ENCODE measurements at regions not wholly inside any gene's neighbourhood (a gene's known extent, or its start where the extent isn't known, plus 50 kb on each side); places are given as distances from the start of the nearest gene placed in this dataset.

DNA sequence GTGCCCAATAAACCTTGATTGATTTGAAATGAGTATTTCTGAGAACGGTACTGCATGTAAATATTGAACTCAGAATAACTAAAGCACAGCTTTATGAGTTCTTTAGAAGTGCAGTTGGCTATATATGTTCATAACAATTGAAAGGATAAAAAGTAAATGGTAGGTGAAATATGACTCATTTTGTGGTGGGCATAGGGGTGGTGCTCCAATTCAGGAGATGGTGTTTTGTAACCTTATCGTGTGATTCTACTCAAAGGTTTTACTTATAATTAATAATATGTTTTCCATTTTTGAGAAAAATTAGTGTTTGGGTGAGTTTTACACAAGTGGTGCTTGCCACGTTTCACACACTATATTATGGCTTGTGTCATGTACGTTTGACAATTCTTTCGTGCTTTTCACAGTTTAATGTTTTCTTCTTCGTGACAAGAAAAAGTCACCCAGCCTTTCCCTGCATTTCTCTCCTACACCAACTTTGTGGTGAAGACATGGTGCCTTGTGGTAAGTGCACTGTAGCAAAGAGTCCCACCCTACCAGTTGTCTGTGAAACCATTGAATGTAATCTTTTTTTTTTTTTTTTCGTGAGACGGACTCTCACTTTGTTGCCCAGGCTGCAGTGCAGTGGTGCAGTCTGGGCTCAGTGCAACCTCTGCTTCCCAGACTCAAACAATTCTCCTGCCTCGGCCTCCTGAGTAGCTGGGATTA, 492.5 kb upstream of the SGCD start:
- Histone ChIP-seq H3K4me1 (ENCODE audit: insufficient read depth, low read length, poor library complexity, severe bottlenecking) (no peaks in the 10 kb centered on the region), H3K4me2 (ENCODE audit: low read length) (no peak overlapping the region), H4K20me1 (ENCODE audit: insufficient read depth, low read length) (no peaks in the 10 kb centered on the region), H3K4me3 (ENCODE audit: low read depth, low read length, poor library complexity, severe bottlenecking) (no peak overlapping the region), H3K27ac (ENCODE audit: low read depth, low read length, poor library complexity, severe bottlenecking) (no peak overlapping the region), H3K9me3 (ENCODE audit: low read length) (no peaks in the 10 kb centered on the region), H3K36me3 (ENCODE audit: insufficient read depth, low read length) (no peaks in the 10 kb centered on the region), H2AFZ (ENCODE audit: low read length) (no peak overlapping the region), H3K79me2 (ENCODE audit: insufficient read depth, low read depth, low read length) (no peaks in the 10 kb centered on the region), H3K9me2 (ENCODE audit: insufficient read depth, low read length) (no peaks in the 10 kb centered on the region)
- TF ChIP-seq, protein P1, sequence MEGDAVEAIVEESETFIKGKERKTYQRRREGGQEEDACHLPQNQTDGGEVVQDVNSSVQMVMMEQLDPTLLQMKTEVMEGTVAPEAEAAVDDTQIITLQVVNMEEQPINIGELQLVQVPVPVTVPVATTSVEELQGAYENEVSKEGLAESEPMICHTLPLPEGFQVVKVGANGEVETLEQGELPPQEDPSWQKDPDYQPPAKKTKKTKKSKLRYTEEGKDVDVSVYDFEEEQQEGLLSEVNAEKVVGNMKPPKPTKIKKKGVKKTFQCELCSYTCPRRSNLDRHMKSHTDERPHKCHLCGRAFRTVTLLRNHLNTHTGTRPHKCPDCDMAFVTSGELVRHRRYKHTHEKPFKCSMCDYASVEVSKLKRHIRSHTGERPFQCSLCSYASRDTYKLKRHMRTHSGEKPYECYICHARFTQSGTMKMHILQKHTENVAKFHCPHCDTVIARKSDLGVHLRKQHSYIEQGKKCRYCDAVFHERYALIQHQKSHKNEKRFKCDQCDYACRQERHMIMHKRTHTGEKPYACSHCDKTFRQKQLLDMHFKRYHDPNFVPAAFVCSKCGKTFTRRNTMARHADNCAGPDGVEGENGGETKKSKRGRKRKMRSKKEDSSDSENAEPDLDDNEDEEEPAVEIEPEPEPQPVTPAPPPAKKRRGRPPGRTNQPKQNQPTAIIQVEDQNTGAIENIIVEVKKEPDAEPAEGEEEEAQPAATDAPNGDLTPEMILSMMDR (conservative IDR thresholded peaks at IDR 0.05; ENCODE audit: low read length) = no peak
- no peak for TF ChIP-seq EZH2phosphoT487 (IDR thresholded peaks at IDR 0.05; ENCODE audit: borderline replicate concordance, low read depth, low read length)
- no peak for DNase-seq (ENCODE audit: low spot score)
- BruUV-seq (replicated peaks) = no TSS peak
- CTCF ChIA-PET (ENCODE audit: unreplicated experiment) = no interaction called here
- POLR2A ChIA-PET = no interaction called here
- intact Hi-C loops (cut with micrococcal nuclease; ENCODE audit: unreplicated experiment) = no loop called here

DNA sequence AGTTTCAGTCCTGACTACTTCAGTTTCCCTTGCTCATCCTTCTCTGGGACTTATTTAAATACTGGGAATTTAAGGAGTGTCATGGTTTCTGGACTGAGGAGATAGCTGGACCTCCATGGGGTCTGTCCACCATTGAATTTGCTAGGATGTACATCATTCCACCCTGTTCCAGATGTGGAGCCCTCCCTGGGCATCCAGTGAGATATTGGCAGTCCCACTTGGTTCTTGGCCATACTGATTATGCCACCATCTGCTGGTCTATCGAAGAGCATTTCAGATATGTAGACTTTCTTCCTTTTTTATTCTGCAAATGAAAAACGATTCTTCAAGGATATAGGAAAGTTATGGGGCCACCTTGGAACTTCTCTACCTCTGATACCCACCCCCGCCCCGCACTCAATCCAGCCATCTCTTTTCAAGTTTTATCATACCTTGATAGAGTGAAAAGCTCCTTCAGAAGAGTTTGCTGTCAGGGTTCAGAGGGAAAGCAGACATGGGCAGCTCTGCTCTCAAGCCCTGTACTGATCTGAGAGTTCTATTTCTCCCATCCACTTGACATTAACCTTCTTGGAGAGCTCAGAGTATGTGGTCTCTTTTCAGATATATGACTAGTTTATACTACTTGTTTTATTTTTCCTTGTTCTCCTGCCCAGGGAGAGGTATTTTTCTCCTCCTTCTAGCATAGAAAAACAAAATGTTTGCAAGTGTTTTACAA, 490.7 kb upstream of the SGCD start:
- Histone ChIP-seq H3K9me3 (ENCODE audit: low read length) (no peaks in the 10 kb centered on the region), H4K20me1 (ENCODE audit: insufficient read depth, low read length) (no peaks in the 10 kb centered on the region), H3K4me1 (ENCODE audit: insufficient read depth, low read length, poor library complexity, severe bottlenecking) (no peaks in the 10 kb centered on the region), H3K4me2 (ENCODE audit: low read length) (no peak overlapping the region), H3K36me3 (ENCODE audit: insufficient read depth, low read length) (no peaks in the 10 kb centered on the region), H3K4me3 (ENCODE audit: low read depth, low read length, poor library complexity, severe bottlenecking) (no peak overlapping the region), H3K27ac (ENCODE audit: low read depth, low read length, poor library complexity, severe bottlenecking) (no peak overlapping the region), H3K79me2 (ENCODE audit: insufficient read depth, low read depth, low read length) (no peaks in the 10 kb centered on the region), H2AFZ (ENCODE audit: low read length) (no peak overlapping the region), H3K9me2 (ENCODE audit: insufficient read depth, low read length) (no peaks in the 10 kb centered on the region)
- POLR2A ChIA-PET = no interaction called here
- intact Hi-C loops (cut with micrococcal nuclease; ENCODE audit: unreplicated experiment) = no loop called here
- no TSS peak for BruUV-seq (replicated peaks)
- no peak for TF ChIP-seq EZH2phosphoT487 (IDR thresholded peaks at IDR 0.05; ENCODE audit: borderline replicate concordance, low read depth, low read length)
- TF ChIP-seq, protein P1 (conservative IDR thresholded peaks at IDR 0.05; ENCODE audit: low read length) = no peak
- CTCF ChIA-PET (ENCODE audit: unreplicated experiment) = interaction anchor here (0.6 kb wide), 1 partner anchor 98 kb away, joined by 3 read pairs; no protein-coding TSS in a partner anchor
- no peak for DNase-seq (ENCODE audit: low spot score)

DNA sequence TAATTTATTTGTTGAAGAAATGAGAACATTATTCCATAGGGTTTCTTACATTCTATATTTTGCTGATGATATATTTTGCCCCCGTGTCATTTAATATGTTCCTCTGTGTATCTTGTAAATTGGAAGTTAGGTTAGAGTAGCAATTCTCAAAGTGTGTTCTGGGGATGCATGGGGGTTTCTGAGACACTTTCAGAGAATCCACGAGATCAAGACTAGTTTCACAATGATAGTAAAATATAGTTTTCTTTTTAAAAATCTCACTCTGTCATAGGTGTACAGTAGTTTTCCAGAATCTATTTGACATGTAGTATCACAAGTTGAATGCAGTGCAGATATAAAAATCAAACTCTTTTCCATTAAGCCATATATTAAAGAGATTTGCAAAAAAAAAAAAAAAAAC, 488.6 kb upstream of the SGCD start:
- Histone ChIP-seq H3K9me2 (ENCODE audit: insufficient read depth, low read length) (no peaks in the 10 kb centered on the region), H3K4me1 (ENCODE audit: insufficient read depth, low read length, poor library complexity, severe bottlenecking) (no peaks in the 10 kb centered on the region), H3K4me3 (ENCODE audit: low read depth, low read length, poor library complexity, severe bottlenecking) (no peak overlapping the region), H3K9me3 (ENCODE audit: low read length) (no peaks in the 10 kb centered on the region), H3K79me2 (ENCODE audit: insufficient read depth, low read depth, low read length) (no peaks in the 10 kb centered on the region), H2AFZ (ENCODE audit: low read length) (no peak overlapping the region), H3K27ac (ENCODE audit: low read depth, low read length, poor library complexity, severe bottlenecking) (no peak overlapping the region), H3K36me3 (ENCODE audit: insufficient read depth, low read length) (no peaks in the 10 kb centered on the region), H4K20me1 (ENCODE audit: insufficient read depth, low read length) (no peaks in the 10 kb centered on the region), H3K4me2 (ENCODE audit: low read length) (no peak overlapping the region)
- no peak for TF ChIP-seq EZH2phosphoT487 (IDR thresholded peaks at IDR 0.05; ENCODE audit: borderline replicate concordance, low read depth, low read length)
- TF ChIP-seq, protein P1 (conservative IDR thresholded peaks at IDR 0.05; ENCODE audit: low read length) = no peak
- intact Hi-C loops (cut with micrococcal nuclease; ENCODE audit: unreplicated experiment) = no loop called here
- ChIA-PET POLR2A (interaction anchor here (0.6 kb wide), 1 partner anchor 68 kb away, joined by 3 read pairs; no protein-coding TSS in a partner anchor), CTCF (ENCODE audit: unreplicated experiment) (no interaction called here)
- BruUV-seq (replicated peaks) = no TSS peak
- no peak for DNase-seq (ENCODE audit: low spot score)
